CD8-positive, alpha-beta memory T cell (primary cell): ENCODE measurements at regions not wholly inside any gene's neighbourhood (a gene's known extent, or its start where the extent isn't known, plus 50 kb on each side); places are given as distances from the start of the nearest gene placed in this dataset.
"Not testable (repeated sequence)": the region's sequence is repeated elsewhere in the genome, so short reads cannot be mapped to it uniquely, and the experiment has no call there.

ENCODE experiments used
- CTCF ChIA-PET: fragments of 350-600 bp; sonication (Branson Sonifier 250); formaldehyde crosslinking; loops from one replicate; lab custom pipeline; 2021; ENCODE audit warnings: antibody characterized with exemption; lab: Charles Lee
- POLR2A ChIA-PET: fragments of 350-600 bp; sonication (Branson Sonifier 250); formaldehyde crosslinking; loops from one replicate; lab custom pipeline; 2021; ENCODE audit warnings: antibody characterized with exemption; lab: Charles Lee
- DNase-seq, 5 donors: peaks; one replicate each; pipeline versions ENCODE4 v3.0.0 to v3.0.0-alpha.2; 2020 to 2022; ENCODE audit warnings: mixed read lengths in 1 of 5
- H3K27ac ChIP-seq: one replicate; pipeline ENCODE4 v1.7.0; 2013; ENCODE audit warnings: low read depth, mild to moderate bottlenecking, low read length, moderate library complexity
- H3K27me3 ChIP-seq: 2 replicates; pipeline ENCODE4 v1.7.0; 2013; ENCODE audit warnings: low read length, mild to moderate bottlenecking; ENCODE audit not compliant: insufficient read depth, poor library complexity, severe bottlenecking
- H3K36me3 ChIP-seq: 2 replicates; pipeline ENCODE4 v1.7.0; 2013; ENCODE audit warnings: mild to moderate bottlenecking, low read length, moderate library complexity; ENCODE audit not compliant: insufficient read depth
- H3K4me1 ChIP-seq: 2 replicates; pipeline ENCODE4 v1.7.0; 2013; ENCODE audit warnings: mild to moderate bottlenecking, low read length, moderate library complexity; ENCODE audit not compliant: insufficient read depth
- H3K4me3 ChIP-seq: 2 replicates; pipeline ENCODE4 v1.7.0; 2013; ENCODE audit warnings: mild to moderate bottlenecking, low read length
- H3K9me3 ChIP-seq: 2 replicates; pipeline ENCODE4 v1.7.0; 2013; ENCODE audit warnings: mild to moderate bottlenecking, low read length
- H3K27ac Mint-ChIP-seq, 8 donors: one replicate each; pipeline ENCODE4 v1.8.0; 2020 to 2021; ENCODE audit warnings: mixed read lengths in 8 of 8, mild to moderate bottlenecking in 6 of 8, inconsistent platforms in 3 of 8, moderate library complexity in 3 of 8
- H3K27me3 Mint-ChIP-seq, 2 donors: one replicate each; pipeline ENCODE4 v1.8.0; 2020 to 2021; ENCODE audit warnings: mixed read lengths in 2 of 2, mild to moderate bottlenecking in 1 of 2, moderate library complexity in 1 of 2
- H3K36me3 Mint-ChIP-seq, 3 donors: one replicate each; pipeline ENCODE4 v1.8.0; 2020 to 2021; ENCODE audit warnings: mixed read lengths in 3 of 3, inconsistent platforms in 1 of 3, mild to moderate bottlenecking in 1 of 3
- H3K4me1 Mint-ChIP-seq, 3 donors: one replicate each; pipeline ENCODE4 v1.8.0; 2020 to 2021; ENCODE audit warnings: mixed read lengths in 3 of 3, inconsistent platforms in 1 of 3, mild to moderate bottlenecking in 1 of 3
- H3K4me3 Mint-ChIP-seq, 7 donors: one replicate each; pipeline ENCODE4 v1.8.0; 2020 to 2021; ENCODE audit warnings: mixed read lengths in 7 of 7, mild to moderate bottlenecking in 6 of 7, moderate library complexity in 4 of 7, inconsistent platforms in 2 of 7
- H3K9me3 Mint-ChIP-seq, 5 donors: one replicate each; pipeline ENCODE4 v1.8.0; 2020 to 2022; ENCODE audit warnings: mixed read lengths in 5 of 5, mild to moderate bottlenecking in 3 of 5, moderate library complexity in 2 of 5, inconsistent platforms in 1 of 5

GRCh38 chr5:30556-30955 is 61.4 kb upstream of the PLEKHG4B start:
- H3K36me3 ChIP-seq, CTCF ChIA-PET, H3K9me3 ChIP-seq, POLR2A ChIA-PET, H3K36me3 Mint-ChIP-seq, H3K27me3 ChIP-seq, H3K4me3 Mint-ChIP-seq, H3K4me3 ChIP-seq, H3K4me1 ChIP-seq, DNase-seq, H3K4me1 Mint-ChIP-seq, H3K27ac ChIP-seq, H3K27ac Mint-ChIP-seq: not testable (repeated sequence)
- Mint-ChIP-seq H3K9me3 (peaks cover 11 to 17% (median 14%) of the 10 kb centered on the region in 5 donors), H3K27me3 (peaks cover 24 to 59% of the 10 kb centered on the region in 2 donors)

DNA sequence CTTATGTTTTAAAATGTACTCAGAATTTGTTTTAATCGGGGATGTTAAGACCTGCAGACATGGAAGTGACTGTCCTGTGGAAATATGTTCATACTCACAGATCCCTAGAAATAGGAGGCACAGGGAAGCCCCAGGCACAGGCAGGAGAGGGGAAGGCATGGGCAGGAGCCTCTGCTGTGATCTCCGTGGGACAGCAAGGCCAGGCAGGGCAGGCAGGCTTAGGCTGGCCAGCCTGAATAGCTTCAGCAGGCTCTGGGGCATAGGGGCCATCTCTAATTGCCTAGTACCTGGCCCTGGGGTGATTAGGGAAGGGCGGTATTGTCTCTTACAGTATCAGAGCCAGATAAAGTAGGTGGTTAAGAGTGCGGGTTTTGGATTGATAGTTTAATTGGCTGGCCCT is 59.8 kb upstream of the PLEKHG4B start:
- CTCF ChIA-PET, result no interaction called here

DNA sequence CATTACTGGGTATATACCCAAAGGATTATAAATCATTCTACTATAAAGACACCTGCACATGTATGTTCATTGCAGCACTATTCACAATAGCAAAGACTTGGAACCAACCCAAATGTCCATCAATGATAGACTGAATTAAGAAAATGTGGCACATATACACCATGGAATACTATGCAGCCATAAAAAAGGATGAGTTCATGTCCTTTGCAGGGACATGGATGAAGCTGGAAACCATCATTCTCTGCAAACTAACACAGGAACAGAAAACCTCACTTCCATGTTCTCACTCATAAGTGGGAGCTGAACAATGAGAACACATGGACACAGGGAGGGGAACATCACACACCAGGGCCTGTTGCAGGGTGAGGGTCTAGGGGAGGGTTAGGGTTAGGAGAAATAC is 56.4 kb upstream of the PLEKHG4B start:
- DNase-seq, H3K27ac Mint-ChIP-seq, CTCF ChIA-PET, POLR2A ChIA-PET, H3K27ac ChIP-seq, H3K27me3 ChIP-seq, H3K36me3 Mint-ChIP-seq, H3K4me3 Mint-ChIP-seq, H3K36me3 ChIP-seq, H3K4me1 ChIP-seq, H3K9me3 Mint-ChIP-seq, H3K4me3 ChIP-seq, H3K4me1 Mint-ChIP-seq, H3K9me3 ChIP-seq: not testable (repeated sequence)
- peaks cover 19 to 66% of the 10 kb centered on the region in 2 donors for H3K27me3 Mint-ChIP-seq

More for the DNA sequence above, 59.8 kb upstream of the PLEKHG4B start:
- H3K4me3 Mint-ChIP-seq, result no peak overlapping the region
- H3K27ac ChIP-seq, result no peak overlapping the region
- H3K4me3 ChIP-seq, result no peak overlapping the region
- peaks cover 23 to 61% of the 10 kb centered on the region in 2 donors for H3K27me3 Mint-ChIP-seq
- peaks cover 10 to 17% (median 11%) of the 10 kb centered on the region in 5 donors for H3K9me3 Mint-ChIP-seq
- H3K36me3 ChIP-seq, result no peaks in the 10 kb centered on the region
- DNase-seq, result no peak
- H3K27me3 ChIP-seq, result no peaks in the 10 kb centered on the region
- no peaks in the 10 kb centered on the region for H3K9me3 ChIP-seq
- H3K4me1 Mint-ChIP-seq, result peaks cover 0 to 1% (median 0%) of the 10 kb centered on the region in 3 donors
- POLR2A ChIA-PET, result no interaction called here
- H3K36me3 Mint-ChIP-seq, result no peaks in the 10 kb centered on the region
- peak overlapping the region in 1 of 8 donors; percentile 21 for H3K27ac Mint-ChIP-seq
- H3K4me1 ChIP-seq, result no peaks in the 10 kb centered on the region

DNA sequence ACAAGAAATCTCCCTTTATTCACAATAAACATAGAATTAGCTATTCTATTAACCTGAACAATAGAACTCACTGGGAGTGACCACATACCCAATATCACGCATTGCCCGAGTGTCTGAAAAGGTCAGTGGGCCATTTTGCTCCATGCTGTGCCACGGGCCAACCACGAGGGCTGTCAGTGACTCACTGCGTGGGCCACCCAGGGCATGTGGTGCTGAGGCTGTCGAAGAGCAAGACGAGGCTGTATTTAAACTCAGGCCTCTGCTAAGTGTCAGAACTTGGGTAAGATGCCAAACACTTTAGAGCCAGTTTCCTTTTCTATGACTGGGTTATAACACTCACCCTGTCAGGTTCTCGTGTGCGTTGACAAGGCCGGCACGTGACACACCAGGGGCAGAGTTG is 54.8 kb upstream of the PLEKHG4B start:
- POLR2A ChIA-PET, H3K4me3 Mint-ChIP-seq, DNase-seq, CTCF ChIA-PET, H3K9me3 ChIP-seq, H3K27ac Mint-ChIP-seq, H3K4me3 ChIP-seq, H3K36me3 Mint-ChIP-seq, H3K27ac ChIP-seq, H3K36me3 ChIP-seq, H3K9me3 Mint-ChIP-seq, H3K4me1 ChIP-seq, H3K27me3 ChIP-seq, H3K4me1 Mint-ChIP-seq: not testable (repeated sequence)
- H3K27me3 Mint-ChIP-seq, result peaks cover 15 to 68% of the 10 kb centered on the region in 2 donors

GRCh38 chr5:39979-40583 is 51.9 kb upstream of the PLEKHG4B start:
- no peak for DNase-seq
- Mint-ChIP-seq H3K27me3 (peaks cover 18 to 59% of the 10 kb centered on the region in 2 donors), H3K9me3 (peaks cover 0 to 2% (median 0%) of the 10 kb centered on the region in 5 donors), H3K36me3 (no peaks in the 10 kb centered on the region), H3K4me3 (no peak overlapping the region), H3K27ac (no peak overlapping the region), H3K4me1 (no peaks in the 10 kb centered on the region)
- H3K9me3 ChIP-seq, result no peaks in the 10 kb centered on the region
- no peaks in the 10 kb centered on the region for H3K36me3 ChIP-seq
- POLR2A ChIA-PET, result no interaction called here
- no peak overlapping the region for H3K27ac ChIP-seq
- H3K4me1 ChIP-seq, result no peaks in the 10 kb centered on the region
- CTCF ChIA-PET, result no interaction called here
- no peak overlapping the region for H3K4me3 ChIP-seq
- no peaks in the 10 kb centered on the region for H3K27me3 ChIP-seq
